GM19455 (cell line): ENCODE measurements at regions not wholly inside any gene's neighbourhood (a gene's known extent, or its start where the extent isn't known, plus 50 kb on each side); places are given as distances from the start of the nearest gene placed in this dataset.
"Not testable (repeated sequence)": the region's sequence is repeated elsewhere in the genome, so short reads cannot be mapped to it uniquely, and the experiment has no call there.

Experiments used
- ATAC-seq: cut with Tn5 transposase; IDR thresholded peaks from one replicate; pipeline ENCODE4 v1.9.1; 2021; ENCODE audit not compliant: unreplicated experiment

DNA sequence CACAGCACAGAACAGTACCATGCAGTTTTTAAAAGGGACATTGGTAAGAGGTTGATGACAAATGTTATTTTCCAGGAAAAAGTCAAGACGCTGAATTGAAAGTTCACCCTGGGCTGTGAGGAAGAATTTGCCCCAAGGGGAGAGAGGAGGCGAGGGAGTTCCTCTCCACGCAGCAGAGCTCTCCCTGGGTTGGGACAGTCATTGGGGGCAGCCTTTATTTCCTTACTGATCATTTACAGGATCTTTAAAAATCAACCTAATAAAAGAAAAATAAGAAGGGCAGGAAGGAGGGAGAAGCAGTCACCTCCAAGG, 49.9 kb upstream of the WNT7B start:
- no peak for ATAC-seq

DNA sequence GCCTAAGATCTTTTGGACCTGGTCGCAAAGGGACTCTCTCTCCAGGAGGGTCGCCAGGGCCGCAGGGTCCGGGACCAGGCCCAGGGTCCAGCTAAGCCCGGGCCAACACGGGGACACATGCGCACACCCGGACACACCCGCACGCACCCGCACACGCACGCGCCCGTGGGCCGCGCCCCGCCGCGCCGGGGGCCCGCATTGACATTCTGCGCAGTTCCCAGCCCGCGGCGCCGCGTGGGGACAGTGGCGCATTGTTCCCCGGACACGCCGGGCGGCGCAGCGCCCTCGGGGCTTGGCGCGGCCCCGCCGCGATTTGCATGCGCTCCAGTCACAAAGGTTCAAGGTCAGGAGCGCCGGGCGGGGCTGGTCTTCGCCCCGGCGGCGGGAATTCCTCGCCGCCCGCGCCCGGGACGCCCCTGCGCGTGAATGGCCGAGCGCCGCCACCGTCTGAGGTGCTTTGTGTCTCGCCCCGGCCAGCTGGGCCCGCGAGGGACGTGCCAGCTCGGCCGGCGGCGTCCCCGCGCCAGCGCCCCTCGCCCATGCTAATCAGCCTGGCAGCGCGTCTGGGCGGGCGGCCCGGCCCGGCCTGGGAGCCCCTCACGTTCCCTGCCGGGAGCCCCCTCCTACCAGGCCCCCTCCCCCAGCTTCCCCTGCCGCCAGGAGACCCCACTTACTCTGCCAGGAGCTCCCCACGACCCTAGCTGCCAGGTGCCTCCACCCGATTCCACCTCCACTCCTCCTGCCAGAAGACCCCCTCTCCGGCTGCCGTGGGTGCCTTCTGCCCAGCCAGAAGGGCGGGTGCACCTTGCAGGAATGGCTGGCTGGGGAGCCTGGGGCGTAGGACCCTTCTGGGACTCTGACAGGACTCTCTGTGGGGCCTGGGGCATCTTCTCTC, 50.5 kb upstream of the WNT7B start:
- no peak for ATAC-seq

DNA sequence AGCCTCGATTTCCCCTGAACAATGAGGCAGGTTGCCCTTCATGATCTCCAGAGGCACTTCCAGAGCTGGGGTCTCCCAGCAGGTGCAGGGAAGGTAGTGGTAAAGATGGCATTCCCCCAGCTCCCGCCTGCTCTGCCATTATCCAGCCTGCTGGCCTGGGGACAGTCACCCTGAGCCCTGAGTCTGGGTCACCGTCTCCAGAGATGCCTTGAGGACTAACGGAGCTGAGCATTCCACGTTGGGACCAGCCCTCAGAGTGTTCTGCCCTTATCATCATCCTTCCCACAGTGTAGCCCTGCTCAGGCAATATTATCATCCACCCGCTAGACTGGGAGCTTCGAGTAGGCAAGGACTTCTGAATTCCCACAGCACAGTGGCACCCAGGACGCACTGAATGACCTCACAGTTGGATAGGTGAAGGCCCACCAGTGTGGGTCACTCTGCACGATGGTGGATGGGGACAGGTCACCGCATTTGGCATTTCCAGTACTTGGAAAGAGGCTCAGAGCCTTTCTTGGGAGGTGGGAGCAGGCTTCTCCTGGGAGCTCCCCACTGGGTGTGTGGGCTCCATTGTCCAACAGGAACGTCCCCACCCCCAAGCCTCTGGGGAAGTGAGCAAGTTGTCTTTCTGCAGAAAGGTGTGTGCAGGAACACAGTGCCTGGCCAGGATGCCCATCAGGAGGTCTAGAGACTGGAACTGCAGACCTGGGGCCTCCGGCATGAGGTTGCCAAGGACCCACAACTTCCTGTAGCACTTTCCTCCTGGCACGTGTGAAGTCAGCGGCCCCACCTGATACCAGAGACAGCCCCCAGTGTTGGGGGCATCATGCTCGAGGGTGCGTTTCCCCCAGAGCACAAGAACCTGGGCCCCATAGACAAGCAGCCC, 51.4 kb upstream of the WNT7B start:
- ATAC-seq = no peak

DNA sequence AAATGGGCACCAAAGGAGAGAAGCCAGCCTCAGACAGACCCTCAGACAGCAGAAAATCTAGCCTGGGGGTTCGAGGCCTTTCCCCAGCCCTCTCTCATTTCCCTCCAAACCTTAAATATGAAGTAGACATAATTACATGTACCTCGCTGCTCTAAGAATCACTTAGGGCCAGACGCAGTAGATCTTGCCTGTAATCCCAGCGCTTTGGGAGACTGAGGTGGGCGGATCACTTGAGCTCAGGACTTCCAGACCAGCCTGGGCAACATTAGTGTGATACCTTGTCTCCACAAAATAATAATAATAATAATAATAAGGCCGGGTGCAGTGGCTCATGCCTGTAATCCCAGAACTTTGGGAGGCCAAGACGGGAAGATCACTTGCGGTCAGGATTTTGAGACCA, 52.1 kb upstream of the WNT7B start:
- no peak for ATAC-seq

DNA sequence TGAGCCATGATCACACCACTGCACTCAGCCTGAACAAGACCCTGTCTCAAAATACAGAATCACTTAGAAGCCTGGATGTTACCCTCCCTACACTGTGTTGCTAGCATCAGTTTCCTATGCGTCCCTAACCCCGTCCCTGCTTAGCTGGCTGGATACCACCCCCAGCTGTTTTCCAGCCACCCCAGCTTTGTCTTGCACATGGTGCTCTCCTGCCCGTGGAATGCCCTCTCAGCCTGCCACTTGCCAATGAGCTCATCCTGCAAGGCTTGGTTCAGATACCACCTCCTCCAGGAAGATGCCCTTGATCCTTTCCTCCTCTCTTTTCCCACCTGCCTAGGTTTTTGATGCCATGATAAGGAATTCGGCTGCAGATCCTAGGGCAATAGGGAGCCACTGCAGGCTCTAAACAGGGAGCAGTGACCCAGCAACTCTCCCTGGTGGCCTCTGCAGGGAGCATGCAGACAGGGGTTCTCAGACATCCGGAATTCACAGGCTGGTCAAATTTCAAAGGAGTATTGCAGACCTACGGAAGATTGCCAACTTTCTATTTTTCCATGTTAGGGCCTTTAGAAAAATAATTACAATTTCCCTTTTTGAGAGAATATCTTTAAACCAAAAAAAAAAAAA, 52.7 kb upstream of the WNT7B start:
- ATAC-seq = no peak

DNA sequence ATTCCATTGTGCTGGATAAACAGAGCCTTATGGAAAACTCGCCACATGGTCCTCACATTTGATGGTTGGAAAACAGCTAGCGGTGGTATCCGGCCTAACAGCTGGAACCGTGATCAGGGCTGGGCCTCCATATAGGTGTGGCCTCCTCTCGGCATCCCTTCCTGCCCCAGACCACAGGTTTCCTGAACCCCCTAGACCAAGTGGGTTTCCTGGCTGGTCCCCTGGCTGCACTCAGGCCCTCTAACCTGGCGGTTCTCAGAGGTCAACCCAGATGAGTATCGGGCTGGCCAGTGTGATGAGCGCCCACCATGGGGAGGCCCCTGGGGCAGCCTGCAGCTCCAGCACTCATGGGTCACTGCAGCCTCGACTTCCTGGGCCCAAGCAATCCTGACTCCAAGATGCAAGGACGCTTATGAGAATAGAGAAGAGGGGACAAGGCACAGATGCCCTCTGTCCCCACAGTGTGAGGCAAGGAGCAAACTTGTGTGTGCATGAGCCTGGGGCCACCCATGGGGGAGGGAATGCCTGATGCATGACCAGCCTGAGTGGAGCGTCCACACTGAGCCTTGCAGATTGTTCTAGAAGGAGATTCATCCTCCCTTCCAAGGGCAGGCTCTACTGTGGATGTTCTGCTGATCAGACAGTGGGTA, 53.4 kb upstream of the WNT7B start:
- no peak for ATAC-seq

DNA sequence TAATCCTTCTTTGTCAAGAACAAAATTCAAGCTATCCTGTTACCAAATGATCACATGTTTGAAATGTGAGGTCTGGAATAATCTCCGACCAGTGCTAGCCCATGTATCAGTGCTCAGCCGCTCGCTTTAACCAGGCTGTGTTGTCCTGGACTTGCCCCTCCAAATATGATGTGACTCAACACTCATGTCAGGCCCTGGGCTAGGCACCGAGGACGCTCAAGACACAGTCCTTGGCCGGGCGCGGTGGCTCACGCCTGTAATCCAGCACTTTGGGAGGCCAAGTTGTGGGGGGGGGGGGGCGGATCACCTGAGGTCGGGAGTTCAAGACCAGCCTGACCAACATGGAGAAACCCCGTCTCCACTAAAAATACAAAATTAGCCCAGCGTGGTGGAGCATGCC, 54.1 kb upstream of the WNT7B start:
- ATAC-seq = no peak

DNA sequence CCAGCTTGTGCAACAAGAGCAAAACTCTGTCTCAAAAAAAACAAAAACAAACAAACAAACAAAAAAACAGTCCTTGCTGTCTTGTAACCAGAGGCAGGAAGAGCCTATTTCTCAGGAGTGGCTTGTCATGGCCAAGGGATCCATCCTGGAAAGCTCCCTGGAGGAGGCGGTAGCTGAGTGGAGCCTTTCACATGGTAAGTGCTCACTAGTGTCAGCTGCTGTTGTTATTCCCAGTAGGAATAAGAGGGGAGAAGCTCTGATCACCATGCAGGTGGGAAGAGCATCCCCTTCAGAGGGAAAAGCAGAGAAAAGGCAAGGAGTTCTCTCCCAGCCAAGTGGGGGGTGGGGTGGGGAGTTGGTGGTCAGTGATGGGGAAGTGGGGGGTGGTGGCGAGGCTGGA, 54.6 kb upstream of the WNT7B start:
- ATAC-seq = no peak

DNA sequence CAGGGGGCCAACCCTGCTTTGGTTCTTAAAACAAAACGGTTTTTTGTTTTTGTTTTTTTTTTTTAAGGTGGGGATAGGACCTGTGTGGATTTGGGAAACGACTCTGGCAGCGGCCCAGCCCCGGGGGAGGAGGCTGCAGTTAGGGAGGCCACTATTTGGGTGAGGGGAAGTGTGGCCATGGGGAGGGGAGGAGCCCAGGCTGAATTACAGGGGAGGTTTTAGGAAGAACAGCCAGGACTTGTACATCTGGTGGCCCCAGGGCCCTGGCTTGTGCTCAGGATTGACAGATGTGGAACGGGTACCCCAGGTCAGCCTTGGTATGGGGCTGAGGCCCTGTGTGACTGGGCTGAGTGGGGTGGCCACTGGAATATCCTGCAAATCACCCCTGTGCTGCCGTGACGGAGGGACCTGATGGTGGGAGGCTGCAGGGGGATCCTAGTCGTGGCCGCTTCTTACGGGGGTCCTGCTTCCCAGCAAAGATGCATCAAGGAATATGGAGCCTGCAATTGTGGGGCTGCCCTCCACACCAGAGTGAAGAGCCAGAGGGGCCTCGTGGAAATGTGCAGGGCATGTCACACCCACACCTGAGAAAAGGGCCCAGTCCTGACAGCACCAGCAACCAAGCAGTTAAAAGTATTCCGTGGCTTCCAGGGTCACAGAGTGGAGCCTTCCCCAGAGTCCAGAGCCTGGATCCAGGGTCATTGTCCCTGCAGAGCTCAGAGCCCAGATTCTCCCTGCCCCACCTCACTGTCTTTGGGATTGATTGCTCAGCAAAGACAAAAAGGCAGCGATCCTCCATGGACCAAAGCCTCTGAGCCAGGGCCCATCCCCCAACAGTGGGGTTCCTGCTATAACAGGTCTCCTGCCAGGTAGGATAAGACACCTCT, 55.2 kb upstream of the WNT7B start:
- ATAC-seq = no peak

DNA sequence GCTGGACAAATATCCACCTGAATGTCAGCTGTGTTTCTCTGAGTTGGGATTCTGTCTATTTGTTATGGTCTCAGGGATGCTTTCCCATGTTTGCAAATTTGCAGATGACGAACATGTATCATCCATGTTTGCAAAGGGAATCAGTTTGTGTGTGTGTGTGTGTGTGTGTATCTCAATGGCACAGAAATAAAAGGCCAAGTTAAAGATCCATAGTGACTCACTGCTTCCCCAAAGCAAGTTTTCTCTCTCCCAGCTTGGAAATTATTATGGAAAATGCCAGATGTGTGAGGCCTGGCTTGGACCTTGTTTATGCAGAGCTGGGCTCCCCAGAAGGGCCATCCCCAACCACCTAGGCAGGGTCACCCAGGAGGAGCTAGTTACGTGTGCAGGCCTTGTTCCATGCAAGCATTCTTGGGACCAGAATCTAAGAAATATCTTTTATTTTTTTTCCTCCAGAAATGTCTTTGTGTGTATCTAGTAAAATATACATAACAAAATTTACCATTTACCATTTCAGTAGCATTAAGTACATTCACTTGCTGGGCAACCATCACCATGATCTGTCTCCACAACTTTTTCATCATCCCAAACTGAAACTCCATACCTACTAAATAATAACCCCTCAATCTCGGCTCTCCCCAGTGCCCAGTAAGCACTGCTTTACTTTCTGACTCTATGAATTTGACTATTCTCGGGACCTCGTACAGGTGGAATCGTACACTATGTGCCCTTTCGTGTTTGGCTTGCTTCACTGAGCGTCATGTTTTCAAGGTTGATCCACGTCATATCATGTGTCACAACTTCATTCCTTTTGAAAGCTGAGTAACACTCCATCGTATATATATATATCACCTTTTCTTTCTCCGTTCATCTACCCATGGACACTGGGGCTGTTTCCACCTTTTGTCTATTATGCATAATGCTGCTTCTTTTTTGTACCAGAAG, 56.6 kb upstream of the WNT7B start:
- no peak for ATAC-seq

DNA sequence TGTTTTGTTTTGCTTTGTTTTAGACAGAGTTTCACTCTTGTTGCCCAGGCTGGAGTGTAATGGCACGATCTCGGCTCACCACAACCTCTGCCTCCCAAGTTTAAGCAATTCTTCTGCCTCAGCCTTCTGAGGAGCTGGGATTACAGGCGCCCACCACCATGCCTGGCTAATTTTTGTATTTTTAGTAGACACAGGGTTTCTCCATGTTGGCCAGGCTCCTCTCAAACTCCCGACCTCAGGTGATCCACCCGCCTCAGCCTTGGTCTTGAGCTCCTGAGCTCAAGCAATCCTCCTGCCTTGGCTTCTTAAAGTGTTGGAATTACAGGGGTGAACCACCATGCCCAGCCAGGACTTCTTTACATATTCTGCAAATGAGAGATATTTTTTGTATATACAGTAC, 57.5 kb upstream of the WNT7B start:
- not testable (repeated sequence) for ATAC-seq

DNA sequence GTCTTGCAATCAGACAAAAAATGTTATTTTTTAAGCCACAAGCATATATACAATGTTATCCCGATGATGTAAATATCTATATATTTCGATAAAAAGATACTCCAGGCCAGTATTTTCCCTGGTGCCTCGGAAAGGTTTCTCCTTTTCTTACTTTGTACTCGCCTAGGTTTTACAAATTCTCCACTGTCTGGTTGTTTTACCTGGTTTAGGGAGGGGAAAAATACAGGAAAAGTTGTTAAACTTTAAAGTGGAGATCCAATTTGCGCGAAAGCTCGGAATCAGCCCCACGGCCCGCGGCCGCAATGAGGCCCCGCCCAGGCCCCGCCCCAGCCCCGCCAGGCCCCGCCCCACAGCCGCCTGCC, 58.4 kb upstream of the WNT7B start:
- ATAC-seq = no peak

DNA sequence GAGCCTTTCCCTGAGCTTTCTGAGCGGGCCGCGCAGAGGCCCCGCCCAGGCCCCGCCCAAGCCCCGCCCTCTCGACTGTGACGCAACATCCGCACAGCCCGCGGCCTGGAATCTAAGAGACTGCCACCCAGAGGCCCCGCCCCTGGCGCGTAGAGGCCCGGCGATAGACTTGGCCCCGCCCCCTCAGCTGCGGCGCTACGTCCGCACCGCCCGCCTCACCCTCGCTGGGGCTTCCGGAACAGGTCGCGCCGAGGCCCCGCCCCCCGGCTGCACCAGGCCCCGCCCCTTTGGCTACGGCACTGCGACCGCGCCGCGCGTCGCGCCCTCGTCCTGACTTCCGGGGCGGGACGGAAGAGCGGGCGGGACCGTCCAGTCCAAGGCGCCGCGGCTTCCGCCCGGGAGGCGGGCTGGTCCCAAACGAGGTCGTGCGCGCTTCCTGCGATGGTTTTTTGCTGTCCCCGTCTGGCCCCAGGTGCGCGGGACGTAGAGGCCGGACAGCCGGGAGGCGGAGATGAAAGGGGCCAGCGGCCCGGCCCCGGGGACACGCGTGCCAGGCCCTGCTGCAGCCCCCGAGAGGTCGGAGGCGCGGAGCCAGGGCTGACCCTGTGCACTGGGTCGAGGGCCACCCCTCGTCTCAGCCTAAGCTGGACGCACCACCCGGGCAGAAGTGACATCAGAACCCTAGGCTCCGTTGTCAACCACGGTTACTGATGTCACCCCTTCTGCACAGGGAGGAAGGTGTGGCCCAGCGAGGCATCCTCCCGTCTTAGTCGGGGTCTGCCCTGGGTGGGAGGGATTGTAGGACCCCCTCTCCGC, 59.0 kb upstream of the WNT7B start:
- peak; percentile 89 for ATAC-seq

DNA sequence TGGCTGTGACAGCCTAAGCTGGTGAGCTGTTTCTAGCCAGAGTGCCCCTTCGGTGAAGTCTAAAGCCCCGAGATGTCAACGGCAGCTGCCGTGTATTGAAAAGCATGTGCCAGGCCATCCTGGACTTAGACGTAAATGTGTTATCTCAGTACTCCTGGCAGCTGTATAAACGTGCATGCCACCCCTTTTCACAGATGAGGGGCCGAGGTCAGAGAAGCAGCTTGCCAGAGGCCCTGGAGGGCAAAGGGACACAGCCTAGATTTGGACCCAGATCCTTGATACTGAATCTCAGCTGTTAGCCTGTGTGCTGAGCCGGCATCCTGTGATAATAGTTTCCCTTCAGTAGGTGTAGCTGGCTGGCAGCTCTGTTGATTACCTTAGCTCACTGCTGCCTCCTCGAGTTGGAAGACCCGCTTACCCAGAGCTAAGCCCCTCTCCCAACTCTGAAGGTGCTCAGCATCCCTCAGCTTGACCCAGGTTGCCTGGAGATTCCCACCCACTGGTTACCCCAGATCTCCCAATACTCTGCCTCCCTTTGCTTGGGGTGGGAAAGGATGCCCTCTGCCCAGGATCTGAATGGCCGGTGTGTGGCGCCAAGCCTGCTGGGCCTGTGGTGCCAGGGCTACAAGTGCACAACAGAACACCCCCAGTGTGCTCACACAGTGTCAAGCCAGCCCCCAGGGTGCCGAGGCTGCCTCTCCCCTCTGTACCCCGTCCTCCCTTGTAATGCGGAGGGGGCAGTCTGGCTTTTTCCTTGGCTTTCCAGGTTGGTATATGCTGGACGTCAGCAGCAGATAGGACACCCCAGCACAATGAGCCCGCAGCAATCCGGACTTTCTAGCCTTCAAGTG, 59.8 kb upstream of the WNT7B start:
- ATAC-seq = peak; percentile 8

DNA sequence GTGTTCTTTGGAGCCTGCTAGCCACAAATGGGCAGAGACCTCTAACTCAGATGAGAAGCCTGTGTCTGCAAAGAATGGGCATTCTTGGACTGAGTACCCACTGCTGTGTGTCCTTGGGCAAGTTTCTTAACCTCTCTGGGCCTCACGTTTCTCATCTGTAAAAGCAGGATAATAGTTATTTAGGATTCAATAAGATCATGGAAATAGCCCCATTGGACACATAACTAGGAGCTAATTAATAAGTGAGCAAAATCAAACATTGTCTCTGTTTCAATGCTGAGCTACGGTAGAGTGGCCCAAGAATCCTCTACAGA, 61.2 kb upstream of the WNT7B start:
- ATAC-seq = no peak

DNA sequence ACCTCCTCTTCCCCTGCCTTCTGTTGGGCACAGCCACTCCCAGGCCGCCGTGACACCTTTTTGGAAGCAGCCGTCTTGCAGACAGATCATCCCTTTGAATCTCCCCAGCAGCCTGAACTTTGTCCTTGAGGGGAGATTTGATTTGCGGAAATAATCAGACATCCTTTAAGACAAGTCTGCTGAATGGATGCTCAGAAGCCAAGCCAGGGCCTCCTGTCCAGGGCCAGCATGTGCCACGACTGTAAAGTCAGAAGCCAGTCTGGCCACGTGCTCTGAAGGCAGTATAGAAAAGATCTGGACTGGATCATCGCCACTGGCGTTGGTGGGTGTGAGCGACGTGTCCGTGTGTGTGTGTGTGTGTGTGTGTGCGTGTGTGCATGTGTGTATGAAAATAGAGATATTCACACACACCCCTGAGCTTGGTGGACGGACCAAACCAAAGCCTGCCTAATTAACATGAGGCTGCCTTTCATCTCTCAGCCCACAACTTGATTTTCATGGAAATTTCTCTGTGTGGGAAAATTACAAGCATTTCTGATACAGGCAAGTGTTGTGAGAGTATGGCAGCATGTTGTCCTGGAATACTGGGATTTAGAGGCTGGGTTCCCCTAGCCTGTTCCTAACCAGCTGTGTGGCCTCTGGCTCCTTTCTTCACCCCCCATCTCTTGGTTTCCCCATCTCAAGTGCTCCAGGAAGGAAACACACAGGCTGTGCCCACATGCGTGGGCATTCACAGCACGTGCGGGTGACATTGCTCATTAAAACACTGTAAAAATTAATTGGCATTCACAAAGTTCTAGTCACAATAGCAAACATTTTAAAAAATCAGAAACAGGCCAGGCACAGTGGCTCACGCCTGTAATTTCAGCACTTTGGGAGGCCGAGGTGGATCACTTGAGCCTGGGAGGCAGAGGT, 61.8 kb upstream of the WNT7B start:
- ATAC-seq = no peak

DNA sequence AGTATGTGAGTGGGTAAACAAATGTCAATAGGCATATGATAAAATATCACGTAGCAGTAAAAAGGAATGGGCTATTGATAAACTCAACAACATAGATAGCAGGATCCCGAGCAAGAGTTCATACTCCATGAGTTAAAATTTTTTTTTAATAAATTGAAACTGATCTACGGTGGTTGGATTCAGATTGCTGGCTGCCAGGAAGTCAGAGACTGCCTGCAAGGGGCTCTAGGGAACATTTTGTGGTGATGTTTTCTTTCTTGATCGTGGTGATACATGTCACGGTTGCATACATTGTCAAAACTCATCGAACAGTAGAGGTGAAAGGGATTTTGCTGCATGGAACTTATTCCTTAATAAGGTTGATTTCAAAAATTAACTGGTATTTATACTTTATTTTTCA, 62.6 kb upstream of the WNT7B start:
- no peak for ATAC-seq
